Left lung (tissue), 4 donors: ENCODE measurements at regions not wholly inside any gene's neighbourhood (a gene's known extent, or its start where the extent isn't known, plus 50 kb on each side); places are given as distances from the start of the nearest gene placed in this dataset.
A peak's percentile ranks its signal among the peaks of the same experiment; 100 is the strongest.

Experiments
- ATAC-seq: fragments of 200-7000 bp; cut with Tn5 transposase; one replicate; pipeline ENCODE4 v1.9.1; 2020; ENCODE audit warnings: moderate library complexity
- DNase-seq, 4 donors: peaks; one replicate each; pipeline ENCODE4 v3.0.0-alpha.2; 2013 to 2020
- H3K27ac ChIP-seq, 2 donors: fragments of 200-600 bp; sonication (generic) in 1 of 2; one replicate each; pipeline versions ENCODE4 v1.5.0 to v1.8.0; 2020 to 2021
- H3K27me3 ChIP-seq, 2 donors: fragments of 200-600 bp; sonication (generic) in 1 of 2; one replicate each; pipeline versions ENCODE4 v1.5.0 to v1.8.0; 2020 to 2021
- H3K36me3 ChIP-seq, 2 donors: fragments of 200-600 bp; sonication (generic) in 1 of 2; one replicate each; pipeline versions ENCODE4 v1.5.0 to v1.8.0; 2020 to 2021
- H3K4me1 ChIP-seq, 2 donors: fragments of 200-600 bp; one replicate each; pipeline ENCODE4 v1.8.0; 2021
- H3K4me3 ChIP-seq, 2 donors: fragments of 200-600 bp; sonication (generic) in 1 of 2; one replicate each; pipeline versions ENCODE4 v1.5.0 to v1.8.0; 2020 to 2021; ENCODE audit warnings: mild to moderate bottlenecking in 1 of 2
- H3K9me3 ChIP-seq, 2 donors: fragments of 200-600 bp; sonication (generic) in 1 of 2; one replicate each; pipeline versions ENCODE4 v1.5.0 to v1.8.0; 2020 to 2021
- intact Hi-C, 2 donors: fragments of 100-400 bp; cut with DNase I; formaldehyde crosslinking; loops; one replicate each; pipeline versions ENCODE4 v1.11.2 to v1.14.2; 2022
- TF ChIP-seq, protein P1 (sequence below), 2 donors: fragments of 200-600 bp; sonication (generic) in 1 of 2; IDR thresholded peaks; one replicate each; pipeline versions ENCODE4 v1.5.0 to v1.8.0; 2021; ENCODE audit warnings: antibody characterized with exemption in 2 of 2
- donor health status: DM: no; HTN: yes; CAD: no.
- donor health status: DM: no; HTN: no; CAD: no.

DNA sequence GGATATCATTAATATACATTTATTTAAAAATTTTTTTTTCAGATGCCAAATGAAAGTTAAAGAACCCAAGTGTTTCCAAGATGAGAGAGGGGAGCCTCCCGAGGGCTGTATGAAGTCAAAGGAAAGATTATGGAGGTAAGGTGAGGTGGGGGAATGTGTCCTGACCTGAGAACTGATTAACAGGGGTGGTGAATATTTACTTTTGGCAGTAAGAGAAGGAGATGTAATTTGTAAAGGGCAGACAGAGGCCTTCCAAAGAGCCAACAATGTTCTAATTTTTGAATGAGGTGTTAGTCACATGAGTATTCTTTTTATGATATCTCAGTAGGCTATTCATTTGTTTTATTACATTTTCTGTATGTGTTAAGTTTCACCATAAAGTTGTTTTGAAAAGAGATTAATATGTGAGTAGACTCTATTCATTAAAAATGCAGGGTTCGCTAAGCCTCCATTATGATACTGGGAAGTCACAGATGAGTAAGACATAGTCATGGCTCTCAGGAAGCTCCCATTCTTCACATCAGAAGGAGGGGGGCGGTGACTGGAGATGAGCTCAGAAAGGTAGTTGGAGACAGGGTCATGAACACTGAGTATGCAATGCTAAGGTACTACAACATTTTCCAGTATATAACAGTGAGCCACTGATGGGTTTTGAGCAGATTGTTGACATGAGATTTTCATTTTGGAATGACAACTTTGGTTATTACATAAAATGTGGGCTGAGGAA lies 62.4 kb upstream of the TNFSF18 start:
- no peak overlapping the region for H3K27ac ChIP-seq
- H3K4me1 ChIP-seq = peaks cover 0 to 19% of the 10 kb centered on the region in 2 donors
- intact Hi-C loops = no loop called here
- H3K27me3 ChIP-seq = no peaks in the 10 kb centered on the region
- TF ChIP-seq, protein P1, sequence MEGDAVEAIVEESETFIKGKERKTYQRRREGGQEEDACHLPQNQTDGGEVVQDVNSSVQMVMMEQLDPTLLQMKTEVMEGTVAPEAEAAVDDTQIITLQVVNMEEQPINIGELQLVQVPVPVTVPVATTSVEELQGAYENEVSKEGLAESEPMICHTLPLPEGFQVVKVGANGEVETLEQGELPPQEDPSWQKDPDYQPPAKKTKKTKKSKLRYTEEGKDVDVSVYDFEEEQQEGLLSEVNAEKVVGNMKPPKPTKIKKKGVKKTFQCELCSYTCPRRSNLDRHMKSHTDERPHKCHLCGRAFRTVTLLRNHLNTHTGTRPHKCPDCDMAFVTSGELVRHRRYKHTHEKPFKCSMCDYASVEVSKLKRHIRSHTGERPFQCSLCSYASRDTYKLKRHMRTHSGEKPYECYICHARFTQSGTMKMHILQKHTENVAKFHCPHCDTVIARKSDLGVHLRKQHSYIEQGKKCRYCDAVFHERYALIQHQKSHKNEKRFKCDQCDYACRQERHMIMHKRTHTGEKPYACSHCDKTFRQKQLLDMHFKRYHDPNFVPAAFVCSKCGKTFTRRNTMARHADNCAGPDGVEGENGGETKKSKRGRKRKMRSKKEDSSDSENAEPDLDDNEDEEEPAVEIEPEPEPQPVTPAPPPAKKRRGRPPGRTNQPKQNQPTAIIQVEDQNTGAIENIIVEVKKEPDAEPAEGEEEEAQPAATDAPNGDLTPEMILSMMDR (IDR thresholded peaks at IDR 0.05) = no peak
- no peak overlapping the region for H3K4me3 ChIP-seq
- peaks cover 0 to 5% of the 10 kb centered on the region in 2 donors for H3K9me3 ChIP-seq
- H3K36me3 ChIP-seq = no peaks in the 10 kb centered on the region
- ATAC-seq (no peak), DNase-seq (no peak)

DNA sequence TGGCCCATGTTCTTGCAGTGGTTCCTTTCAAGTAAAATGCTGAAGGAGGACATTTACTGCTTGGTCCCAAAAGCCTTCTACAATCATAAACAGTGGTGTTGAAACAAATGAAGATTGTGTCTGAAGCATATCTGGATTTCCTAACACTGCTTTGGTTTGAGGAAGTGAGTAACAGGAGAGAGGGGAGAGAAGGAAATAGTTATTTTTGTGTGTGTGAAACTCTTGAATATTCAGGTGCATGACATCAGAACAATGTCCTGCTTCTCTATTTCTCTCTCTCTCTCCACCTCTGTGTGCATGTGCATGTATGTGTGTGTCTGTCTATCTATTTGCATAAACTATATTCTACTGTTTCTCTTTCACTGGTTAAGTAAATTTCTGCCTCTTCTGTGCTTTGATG lies 61.4 kb upstream of the TNFSF18 start:
- DNase-seq = no peak
- H3K27me3 ChIP-seq = no peaks in the 10 kb centered on the region
- no peak overlapping the region for H3K4me3 ChIP-seq
- TF ChIP-seq, protein P1 (IDR thresholded peaks at IDR 0.05) = no peak
- H3K9me3 ChIP-seq = peaks cover 0 to 10% of the 10 kb centered on the region in 2 donors
- peak; percentile 49 for ATAC-seq
- peaks cover 0 to 19% of the 10 kb centered on the region in 2 donors for H3K4me1 ChIP-seq
- no peak overlapping the region for H3K27ac ChIP-seq
- H3K36me3 ChIP-seq = no peaks in the 10 kb centered on the region
- intact Hi-C loops = no loop called here

DNA sequence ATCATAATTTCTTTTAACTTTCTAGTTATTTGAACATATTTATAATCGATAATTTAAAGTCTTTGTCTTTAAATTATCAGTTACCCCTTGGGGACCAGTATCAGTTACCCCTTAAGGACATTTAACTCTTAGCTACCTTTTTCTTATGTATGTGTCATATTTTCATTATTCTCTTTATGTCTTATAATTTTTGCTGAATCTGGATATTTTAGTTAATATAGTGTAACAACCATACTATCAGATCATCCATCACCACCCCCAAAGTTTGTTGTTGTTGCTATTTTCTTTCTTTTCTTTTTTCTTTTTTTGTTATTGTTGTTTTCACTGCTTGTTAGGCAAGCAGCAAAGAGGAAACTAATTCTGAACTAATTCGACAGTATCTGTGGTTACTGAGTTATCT lies 57.0 kb upstream of the TNFSF18 start:
- no peaks in the 10 kb centered on the region for H3K36me3 ChIP-seq
- TF ChIP-seq, protein P1 (IDR thresholded peaks at IDR 0.05) = no peak
- H3K4me1 ChIP-seq = peaks cover 0 to 9% of the 10 kb centered on the region in 2 donors

DNA sequence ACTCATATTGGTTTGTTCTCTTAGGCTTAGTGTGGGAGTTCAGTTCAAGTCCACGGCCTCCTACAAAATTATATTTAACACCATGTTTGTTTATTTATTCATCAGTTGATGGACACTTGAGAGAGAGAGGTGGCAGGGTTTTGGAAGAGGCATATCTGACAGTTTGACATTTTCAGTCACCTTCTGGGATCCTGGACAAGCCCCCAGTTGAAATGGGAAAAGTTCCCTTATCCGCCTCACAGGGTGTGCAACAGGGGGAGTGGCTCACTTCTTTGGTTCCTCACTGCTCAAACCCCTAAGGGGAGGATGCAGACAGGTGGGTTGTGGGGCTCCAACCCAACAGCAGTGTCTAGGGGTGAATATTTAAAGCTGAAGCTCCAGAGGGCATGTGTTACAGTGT lies 52.3 kb upstream of the TNFSF18 start:
- no peaks in the 10 kb centered on the region for H3K4me1 ChIP-seq
- H3K27me3 ChIP-seq = no peaks in the 10 kb centered on the region
- no peak for ATAC-seq
- intact Hi-C loops = no loop called here
- H3K4me3 ChIP-seq = no peak overlapping the region
- TF ChIP-seq, protein P1 (IDR thresholded peaks at IDR 0.05) = no peak
- H3K9me3 ChIP-seq = peaks cover 0 to 32% of the 10 kb centered on the region in 2 donors
- H3K27ac ChIP-seq = no peak overlapping the region
- no peak for DNase-seq
- H3K36me3 ChIP-seq = no peaks in the 10 kb centered on the region

More for the DNA sequence above, 57.0 kb upstream of the TNFSF18 start:
- peaks cover 0 to 32% of the 10 kb centered on the region in 2 donors for H3K9me3 ChIP-seq
- no peak for ATAC-seq
- no peak overlapping the region for H3K27ac ChIP-seq
- no peaks in the 10 kb centered on the region for H3K27me3 ChIP-seq
- H3K4me3 ChIP-seq = no peak overlapping the region
- DNase-seq = no peak
- intact Hi-C loops = no loop called here

DNA sequence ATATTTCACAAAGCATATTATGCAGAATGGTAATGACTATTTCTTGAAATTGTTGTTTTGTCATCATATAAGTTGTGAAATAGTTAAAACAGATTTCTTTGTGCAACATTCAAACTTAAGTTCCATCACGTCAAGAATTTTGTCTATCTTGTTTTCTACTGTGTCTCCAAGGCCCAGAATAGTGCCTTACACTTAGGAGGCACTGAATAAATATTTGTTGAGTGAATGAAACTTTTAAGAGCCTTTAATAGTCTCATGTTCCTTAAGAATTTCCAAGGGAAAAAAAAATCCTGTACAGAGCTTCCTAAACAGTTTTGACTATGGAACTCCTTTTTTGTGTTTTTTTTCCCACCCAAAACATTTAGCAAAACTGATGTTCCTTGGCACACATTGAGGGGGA lies 50.8 kb upstream of the TNFSF18 start:
- TF ChIP-seq, protein P1 (IDR thresholded peaks at IDR 0.05) = no peak
- DNase-seq = no peak
- Histone ChIP-seq H3K4me3 (no peak overlapping the region), H3K27ac (peak overlapping the region in 1 of 2 donors; percentile 3), H3K9me3 (peaks cover 0 to 29% of the 10 kb centered on the region in 2 donors), H3K27me3 (no peaks in the 10 kb centered on the region), H3K36me3 (no peaks in the 10 kb centered on the region), H3K4me1 (no peaks in the 10 kb centered on the region)
- peak; percentile 91 for ATAC-seq
- intact Hi-C loops = no loop called here
